BJ (cell line): ENCODE measurements at regions not wholly inside any gene's neighbourhood (a gene's known extent, or its start where the extent isn't known, plus 50 kb on each side); places are given as distances from the start of the nearest gene placed in this dataset.

Experiments
- CTCF ChIA-PET: fragments of 350-600 bp; formaldehyde crosslinking; extraction: SDS; loops from one replicate; lab custom pipeline; 2021; ENCODE audit warnings: antibody characterized with exemption, inconsistent platforms; lab: Yijun Ruan, JAX
- POLR2A ChIA-PET: fragments of 300-600 bp; sonication (Branson Sonifier 250); formaldehyde crosslinking; extraction: SDS; loops from one replicate; lab custom pipeline; 2021; ENCODE audit warnings: antibody characterized with exemption; lab: Charles Lee
- DNase-seq: peaks from one replicate; pipeline ENCODE4 v3.0.0-alpha.2; 2011; ENCODE audit warnings: low read depth
- H3K27me3 ChIP-seq: 2 replicates; pipeline ENCODE4 v1.6.0; 2011; ENCODE audit warnings: low read length; ENCODE audit not compliant: control insufficient read depth, insufficient read depth
- H3K36me3 ChIP-seq: 2 replicates; pipeline ENCODE4 v1.5.1; 2011; ENCODE audit warnings: low read length; ENCODE audit not compliant: control insufficient read depth, insufficient read depth
- H3K4me3 ChIP-seq: 2 replicates; pipeline ENCODE4 v1.5.1; 2011; ENCODE audit warnings: low read depth, mild to moderate bottlenecking, control low read depth, low read length
- TF ChIP-seq, protein P1 (sequence below): IDR thresholded peaks from 2 replicates; pipeline ENCODE4 v1.5.1; 2011; ENCODE audit warnings: low read depth, mild to moderate bottlenecking, control low read depth, inconsistent platforms, low read length, moderate library complexity; ENCODE audit not compliant: insufficient read depth

DNA sequence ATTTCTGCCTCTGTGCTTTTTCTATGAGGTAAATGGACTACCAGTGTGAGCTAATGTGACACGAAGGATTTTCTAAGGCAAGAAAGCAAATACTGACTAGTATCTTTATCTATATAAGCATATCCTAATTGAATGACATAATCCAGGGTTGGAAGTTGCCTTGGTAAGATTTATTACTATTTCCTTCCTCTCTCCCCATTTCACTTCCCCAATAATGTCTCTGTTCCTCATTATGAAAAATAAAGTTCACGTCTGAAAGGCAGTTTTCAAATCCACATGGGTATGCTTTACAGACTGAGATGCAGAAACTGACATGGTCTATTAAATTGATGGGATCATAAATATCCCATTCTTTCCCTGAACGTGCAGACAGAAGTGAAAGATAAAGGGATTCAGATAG is 86.0 kb downstream of the DTWD1 start:
- no peaks in the 10 kb centered on the region for H3K27me3 ChIP-seq
- H3K4me3 ChIP-seq = no peak overlapping the region
- POLR2A ChIA-PET = no interaction called here
- CTCF ChIA-PET = interaction anchor here (0.8 to 1.1 kb wide), 4 partner anchors 9 to 32 kb away, joined by 3 to 6 read pairs (median 3); no protein-coding TSS in a partner anchor
- TF ChIP-seq, protein P1, sequence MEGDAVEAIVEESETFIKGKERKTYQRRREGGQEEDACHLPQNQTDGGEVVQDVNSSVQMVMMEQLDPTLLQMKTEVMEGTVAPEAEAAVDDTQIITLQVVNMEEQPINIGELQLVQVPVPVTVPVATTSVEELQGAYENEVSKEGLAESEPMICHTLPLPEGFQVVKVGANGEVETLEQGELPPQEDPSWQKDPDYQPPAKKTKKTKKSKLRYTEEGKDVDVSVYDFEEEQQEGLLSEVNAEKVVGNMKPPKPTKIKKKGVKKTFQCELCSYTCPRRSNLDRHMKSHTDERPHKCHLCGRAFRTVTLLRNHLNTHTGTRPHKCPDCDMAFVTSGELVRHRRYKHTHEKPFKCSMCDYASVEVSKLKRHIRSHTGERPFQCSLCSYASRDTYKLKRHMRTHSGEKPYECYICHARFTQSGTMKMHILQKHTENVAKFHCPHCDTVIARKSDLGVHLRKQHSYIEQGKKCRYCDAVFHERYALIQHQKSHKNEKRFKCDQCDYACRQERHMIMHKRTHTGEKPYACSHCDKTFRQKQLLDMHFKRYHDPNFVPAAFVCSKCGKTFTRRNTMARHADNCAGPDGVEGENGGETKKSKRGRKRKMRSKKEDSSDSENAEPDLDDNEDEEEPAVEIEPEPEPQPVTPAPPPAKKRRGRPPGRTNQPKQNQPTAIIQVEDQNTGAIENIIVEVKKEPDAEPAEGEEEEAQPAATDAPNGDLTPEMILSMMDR = no peak
- DNase-seq = no peak
- no peaks in the 10 kb centered on the region for H3K36me3 ChIP-seq

DNA sequence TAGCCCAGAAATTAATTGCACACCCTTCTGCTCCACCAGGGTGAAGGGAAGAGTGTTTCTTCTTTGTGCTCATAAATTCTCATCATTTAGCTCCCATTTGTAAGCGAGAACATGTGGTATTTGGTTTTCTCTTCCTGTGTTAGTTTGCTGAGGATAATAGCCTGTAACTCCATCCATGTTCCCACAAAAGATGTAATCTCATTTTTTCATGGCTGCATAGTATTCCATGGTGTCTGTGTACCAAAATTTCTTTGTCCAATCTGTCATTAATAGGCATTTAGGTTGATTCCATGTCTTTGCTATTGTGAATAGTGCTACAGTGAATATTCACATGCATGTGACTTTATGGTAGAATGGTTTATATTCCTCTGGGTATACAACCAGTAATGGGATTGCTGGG is 86.8 kb downstream of the DTWD1 start:
- H3K36me3 ChIP-seq = no peaks in the 10 kb centered on the region
- CTCF ChIA-PET = interaction anchor here (0.8 to 1.1 kb wide), 3 partner anchors 9 to 33 kb away, joined by 3 to 6 read pairs (median 3); no protein-coding TSS in a partner anchor
- H3K27me3 ChIP-seq = no peaks in the 10 kb centered on the region
- POLR2A ChIA-PET = no interaction called here
- TF ChIP-seq, protein P1 = no peak
- no peak for DNase-seq
- no peak overlapping the region for H3K4me3 ChIP-seq

DNA sequence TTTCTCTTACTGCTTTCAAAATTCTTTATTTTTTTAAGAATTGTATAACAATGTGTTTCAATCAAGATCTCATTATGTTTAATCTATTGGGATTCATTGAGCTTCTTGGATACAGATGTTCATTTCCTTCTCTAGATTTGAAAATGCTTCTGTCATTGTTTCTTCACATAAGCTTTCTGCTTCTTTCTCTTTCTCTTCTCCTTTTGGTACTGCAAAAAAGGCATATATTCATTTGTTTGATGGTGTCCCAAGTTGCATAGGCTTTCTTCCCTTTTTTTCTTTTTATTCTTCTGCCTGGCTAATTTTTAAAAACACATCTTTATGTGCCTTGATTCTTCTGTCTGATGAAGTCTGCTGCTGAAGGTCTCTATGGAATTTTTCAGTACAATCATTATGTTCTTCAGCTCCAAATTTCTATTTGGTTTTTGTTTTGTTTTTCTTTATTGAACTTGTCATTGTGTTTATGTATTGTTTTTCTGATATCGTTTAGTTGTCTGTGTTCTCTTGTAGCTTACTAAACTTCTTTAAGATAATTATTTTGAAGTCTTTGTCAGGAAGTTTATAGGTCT is 88.9 kb downstream of the DTWD1 start:
- no peak overlapping the region for H3K4me3 ChIP-seq
- DNase-seq = no peak
- ChIA-PET CTCF (interaction anchor here (1.0 kb wide), 1 partner anchor 10 kb away, joined by 3 read pairs; no protein-coding TSS in a partner anchor), POLR2A (no interaction called here)
- no peaks in the 10 kb centered on the region for H3K27me3 ChIP-seq
- H3K36me3 ChIP-seq = no peaks in the 10 kb centered on the region
- TF ChIP-seq, protein P1 = no peak

DNA sequence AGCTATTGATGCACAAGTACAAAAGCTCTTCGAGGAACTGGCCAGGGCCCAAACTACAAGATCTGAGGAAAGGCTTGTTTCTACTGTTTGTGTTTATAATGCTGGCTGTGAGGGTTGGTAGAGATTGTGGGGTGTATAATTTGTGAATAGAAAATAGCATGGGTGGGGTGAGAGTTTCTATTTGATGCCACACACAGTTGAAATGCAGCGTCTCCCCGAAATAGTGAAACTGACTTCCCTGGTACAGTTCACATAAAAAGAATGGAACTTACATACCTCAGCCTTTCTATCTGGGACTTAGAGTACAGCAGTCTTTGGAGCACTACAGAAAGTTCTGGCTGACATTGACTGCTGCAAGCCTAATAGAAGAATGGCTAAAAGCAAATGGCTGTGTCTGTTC is 91.3 kb downstream of the DTWD1 start:
- Histone ChIP-seq H3K27me3 (no peaks in the 10 kb centered on the region), H3K36me3 (no peaks in the 10 kb centered on the region), H3K4me3 (no peak overlapping the region)
- DNase-seq = no peak
- CTCF ChIA-PET = no interaction called here
- TF ChIP-seq, protein P1 = no peak
- POLR2A ChIA-PET = no interaction called here

DNA sequence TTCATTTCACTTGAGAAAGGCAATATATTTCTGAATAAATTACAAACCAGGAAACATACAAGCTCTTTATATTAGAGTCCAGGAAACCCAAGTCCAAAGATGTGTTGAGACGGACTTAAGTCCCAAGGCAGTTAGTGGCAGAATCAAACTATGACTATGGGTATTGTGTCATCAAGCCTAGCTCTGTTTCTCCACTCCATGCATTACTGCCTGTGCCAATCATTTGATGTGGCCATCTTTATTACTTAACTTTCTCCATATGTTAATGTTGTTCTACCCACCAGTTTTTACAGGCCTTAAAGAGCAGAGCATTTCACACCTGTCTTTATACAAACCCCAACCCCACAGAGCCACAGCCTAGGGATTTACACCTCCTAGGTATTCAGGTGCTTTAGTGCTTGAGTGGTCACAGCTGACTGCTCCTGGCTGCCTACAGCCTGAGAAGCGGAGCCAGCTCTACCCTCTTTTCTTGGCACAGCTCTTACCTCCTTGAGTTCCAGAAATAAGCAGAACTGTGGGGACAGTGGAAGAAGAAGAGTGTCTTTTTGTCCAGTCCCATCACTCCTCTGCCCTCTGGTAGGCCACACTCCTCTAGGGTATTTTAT is 92.1 kb downstream of the DTWD1 start:
- no peaks in the 10 kb centered on the region for H3K36me3 ChIP-seq
- ChIA-PET CTCF (no interaction called here), POLR2A (no interaction called here)
- TF ChIP-seq, protein P1 = no peak
- DNase-seq = no peak
- no peak overlapping the region for H3K4me3 ChIP-seq
- H3K27me3 ChIP-seq = no peaks in the 10 kb centered on the region
